Stimulated activated CD8-positive, alpha-beta memory T cell treated with anti-CD3 and anti-CD28 coated beads, Interleukin-15, amount 100 ng/mL, for 4 hours (primary cell): ENCODE measurements at regions not wholly inside any gene's neighbourhood (a gene's known extent, or its start where the extent isn't known, plus 50 kb on each side); places are given as distances from the start of the nearest gene placed in this dataset.

Experiments used
- DNase-seq, 2 donors: peaks; one replicate each; pipeline ENCODE4 v3.0.0-alpha.2; 2020; ENCODE audit warnings: low read depth in 2 of 2

DNA sequence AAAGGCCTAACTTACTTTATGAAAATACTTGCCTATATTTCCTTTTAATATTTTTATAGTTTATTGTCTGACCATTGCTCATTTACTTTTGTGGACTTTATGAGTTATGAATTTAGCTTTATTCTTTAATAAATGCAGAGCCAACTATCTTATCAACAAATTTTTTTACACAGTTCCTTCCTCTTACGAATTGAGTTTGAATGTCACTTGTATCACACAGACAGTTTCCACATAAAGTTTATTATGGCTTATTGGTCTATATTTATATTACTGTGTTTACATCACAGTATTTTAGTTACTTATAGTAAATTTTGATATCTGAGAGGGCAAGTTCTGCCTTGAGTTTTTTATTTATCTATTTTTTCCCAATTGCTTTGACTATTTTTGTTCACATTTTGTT lies 450.6 kb downstream of the C4orf33 start:
- no peak for DNase-seq

DNA sequence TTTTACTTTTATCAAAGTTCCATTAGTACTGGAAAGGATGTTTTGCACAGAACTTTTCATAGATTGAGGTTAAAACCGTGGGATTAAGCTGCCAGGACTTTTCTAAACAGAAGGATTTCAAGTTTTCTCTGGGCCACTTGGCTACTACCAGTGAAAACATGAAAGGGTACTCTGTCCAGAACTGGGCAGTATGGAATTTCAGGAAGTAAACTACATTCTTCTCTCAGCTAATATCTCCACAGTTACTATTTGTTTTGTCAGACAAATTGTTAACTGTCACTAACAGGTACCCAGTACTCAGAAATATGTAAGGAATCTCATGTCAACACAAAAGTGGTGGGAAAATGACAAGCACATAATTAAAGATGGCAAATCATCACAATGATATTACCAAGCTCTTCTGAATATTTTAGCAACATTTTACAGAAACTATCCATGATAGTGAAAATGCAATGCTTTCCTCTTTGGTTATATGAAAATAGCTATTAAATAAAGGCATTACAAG lies 454.4 kb downstream of the C4orf33 start:
- no peak for DNase-seq

DNA sequence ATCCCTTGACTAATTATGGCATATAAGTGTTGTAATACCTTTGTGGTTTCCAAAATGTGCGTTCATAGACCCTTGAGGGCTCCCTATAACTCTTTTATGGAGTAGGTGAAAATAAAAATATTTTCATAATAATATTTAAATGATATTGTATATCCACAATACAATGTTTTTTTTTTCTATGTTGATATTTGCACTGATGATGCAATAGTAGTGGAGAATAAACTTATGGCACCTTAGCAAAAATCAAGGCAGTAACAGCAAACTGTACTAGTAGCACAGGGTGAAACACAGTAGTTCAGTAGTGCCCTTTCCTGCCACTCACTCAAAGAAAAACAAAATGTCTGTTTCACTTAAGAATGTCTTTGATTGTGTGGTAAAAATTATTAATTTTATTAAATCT lies 465.3 kb downstream of the C4orf33 start:
- no peak for DNase-seq

DNA sequence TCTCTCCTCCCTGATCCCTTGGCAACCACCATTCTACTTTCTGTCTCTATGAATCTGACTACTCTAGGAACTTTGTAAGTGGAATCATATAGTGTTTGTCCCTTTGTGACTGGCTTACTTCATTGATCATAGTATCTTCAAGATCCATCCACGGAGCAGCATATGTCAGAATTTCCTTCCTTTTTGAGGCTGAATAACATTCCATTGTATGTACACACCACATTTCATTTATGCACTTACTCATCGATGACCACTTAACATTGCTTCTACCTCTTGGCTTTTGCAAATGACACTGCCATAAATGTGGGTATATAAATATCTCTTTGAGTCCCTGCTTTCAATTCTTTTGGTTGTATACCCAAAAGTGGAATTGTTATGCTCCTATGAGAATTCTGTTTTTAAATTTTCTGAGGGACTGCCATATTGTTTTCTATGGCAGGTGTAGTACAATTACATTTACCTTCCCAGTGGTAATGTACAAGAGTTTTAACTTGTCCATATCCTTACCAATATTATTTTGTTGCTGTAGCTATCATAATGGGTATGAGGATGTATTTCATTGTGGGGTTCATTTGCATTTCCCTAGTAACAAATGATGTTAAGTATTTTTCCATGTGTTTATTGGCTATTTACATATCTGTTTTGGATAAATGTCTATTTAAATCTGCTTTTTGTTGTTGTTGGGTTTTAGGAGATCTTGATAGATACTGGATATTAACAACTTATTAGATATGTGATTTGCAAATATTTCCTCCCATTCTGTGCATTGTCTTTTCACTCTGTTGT lies 466.1 kb downstream of the C4orf33 start:
- no peak for DNase-seq

DNA sequence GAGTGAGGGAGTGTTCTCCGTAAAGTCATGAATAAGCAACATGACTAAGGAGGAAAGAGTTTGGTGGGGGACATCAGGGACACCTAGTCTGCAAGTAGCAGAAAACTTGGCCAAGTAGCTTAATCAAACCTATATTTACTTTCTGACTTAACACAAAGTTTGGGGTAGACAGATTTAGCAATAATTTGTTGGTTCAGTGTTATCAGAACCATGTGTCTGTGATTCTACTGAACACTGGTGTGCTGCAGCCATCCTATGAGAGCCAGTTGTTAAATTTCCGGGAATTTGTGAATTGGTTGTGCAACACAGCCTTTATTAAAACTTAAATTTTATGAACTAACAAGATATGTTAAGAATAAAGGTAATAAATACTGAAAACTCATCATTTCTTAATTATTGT lies 469.3 kb downstream of the C4orf33 start:
- no peak for DNase-seq

DNA sequence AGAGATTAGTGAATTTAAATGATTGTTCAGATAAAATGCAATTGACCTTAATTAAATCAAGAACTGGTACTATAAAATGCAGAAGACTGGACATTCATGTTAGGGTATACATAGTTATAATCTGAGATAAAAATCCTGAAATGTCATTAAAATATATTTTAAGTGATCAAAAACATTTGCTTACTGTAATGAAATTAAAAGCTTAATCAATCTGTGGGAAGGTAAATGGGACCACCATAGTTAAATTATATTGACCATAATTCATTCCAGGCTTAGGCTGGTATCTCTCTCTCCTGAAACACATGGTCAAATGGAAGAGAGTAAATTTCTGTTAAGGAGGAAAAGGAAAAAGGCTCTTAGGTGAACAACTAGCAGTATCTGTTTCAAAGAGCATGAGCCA lies 474.4 kb downstream of the C4orf33 start:
- DNase-seq: no peak

DNA sequence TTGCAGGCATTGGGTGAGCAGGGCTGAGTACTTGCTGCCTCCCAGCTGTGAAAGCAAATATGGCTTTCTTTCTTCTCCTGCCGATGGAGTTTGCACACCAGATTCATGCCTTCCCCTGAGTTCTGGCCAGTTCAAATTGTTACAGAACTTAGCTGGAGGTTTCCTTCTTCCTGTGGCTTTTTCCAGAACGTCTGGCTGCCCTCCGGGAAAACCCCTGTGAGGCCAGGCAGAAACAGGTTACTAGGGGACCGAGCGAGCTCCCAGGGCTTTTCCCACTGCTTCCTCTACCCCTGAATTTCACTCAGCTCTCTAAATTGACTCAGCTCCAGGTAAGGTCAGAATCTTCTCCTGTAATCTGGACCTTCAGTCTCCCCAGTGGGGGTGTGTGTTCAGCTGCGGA lies 482.4 kb downstream of the C4orf33 start:
- no peak for DNase-seq

DNA sequence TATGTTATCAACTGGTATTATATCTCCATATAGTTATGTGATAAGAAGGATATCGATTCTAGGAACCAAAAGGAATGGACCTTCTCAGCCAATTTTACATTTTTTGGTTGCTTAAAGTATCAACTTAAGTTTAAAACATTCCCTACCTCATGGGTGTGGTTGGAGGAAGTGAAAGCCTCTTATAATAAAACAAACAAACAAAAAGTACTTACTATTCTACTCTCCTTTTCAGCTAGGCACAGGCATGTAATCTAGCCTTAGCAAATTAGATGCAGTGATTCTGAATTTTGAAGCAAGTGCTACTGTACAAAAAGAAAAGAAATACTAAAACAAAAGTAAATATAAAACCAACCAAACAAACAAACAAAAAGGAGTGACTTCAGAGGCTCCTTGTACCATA lies 485.4 kb downstream of the C4orf33 start:
- DNase-seq: no peak

DNA sequence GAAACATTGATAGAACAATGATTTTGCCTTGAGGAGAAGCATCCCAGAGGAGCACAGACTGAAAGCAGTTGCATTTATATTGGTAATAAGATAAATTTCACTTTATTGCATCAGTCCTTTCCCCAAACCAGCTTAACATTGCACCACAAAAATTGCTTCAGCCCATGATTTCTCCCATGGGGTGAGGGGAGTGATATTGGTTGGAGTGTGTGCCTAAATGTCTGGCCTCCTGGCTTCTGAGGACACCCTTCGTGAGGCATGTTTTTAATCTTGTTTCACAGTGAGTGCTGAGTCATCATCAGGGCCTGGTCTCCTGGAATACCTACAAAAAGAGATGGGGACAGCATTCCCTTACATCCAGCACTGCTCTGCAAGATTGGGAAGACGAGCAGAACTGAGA lies 487.9 kb downstream of the C4orf33 start:
- DNase-seq: no peak

DNA sequence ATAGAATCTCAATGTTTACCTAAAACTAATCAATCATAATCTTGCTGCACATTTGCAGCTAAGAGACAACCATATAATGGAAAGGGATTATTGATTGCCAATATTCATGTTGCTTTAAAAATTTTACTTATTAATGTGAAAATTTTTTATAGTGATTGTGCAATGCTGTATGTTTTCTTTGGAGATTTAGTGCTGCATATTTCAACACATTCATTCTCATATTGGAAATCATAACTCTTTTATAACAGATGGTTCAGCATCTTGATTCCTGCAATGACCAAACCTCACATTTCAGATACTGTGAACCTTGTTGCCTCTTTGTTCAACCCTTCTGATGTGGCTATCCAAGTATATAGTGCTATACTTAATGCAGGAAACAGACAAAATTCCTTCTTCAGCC lies 502.6 kb downstream of the C4orf33 start:
- DNase-seq: no peak

DNA sequence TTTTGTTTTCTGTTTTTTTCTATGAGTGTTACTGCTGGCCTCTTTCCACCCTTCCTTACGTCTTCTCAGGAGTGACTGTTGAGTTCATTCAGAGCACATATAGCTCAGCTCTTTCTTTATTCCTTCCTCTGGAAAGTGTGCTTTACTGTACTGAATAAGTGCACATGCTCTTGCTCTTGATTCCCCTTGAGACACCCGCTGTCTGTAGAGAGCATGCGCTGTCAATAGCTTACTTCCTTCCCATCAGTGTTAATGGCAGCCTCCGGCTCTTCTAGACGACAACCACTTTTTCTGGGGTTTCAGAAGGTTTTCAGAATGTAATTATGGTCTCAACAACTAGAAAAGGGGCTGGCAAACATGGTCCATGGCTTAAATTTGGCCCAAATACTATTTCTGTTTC lies 504.9 kb downstream of the C4orf33 start:
- no peak for DNase-seq

DNA sequence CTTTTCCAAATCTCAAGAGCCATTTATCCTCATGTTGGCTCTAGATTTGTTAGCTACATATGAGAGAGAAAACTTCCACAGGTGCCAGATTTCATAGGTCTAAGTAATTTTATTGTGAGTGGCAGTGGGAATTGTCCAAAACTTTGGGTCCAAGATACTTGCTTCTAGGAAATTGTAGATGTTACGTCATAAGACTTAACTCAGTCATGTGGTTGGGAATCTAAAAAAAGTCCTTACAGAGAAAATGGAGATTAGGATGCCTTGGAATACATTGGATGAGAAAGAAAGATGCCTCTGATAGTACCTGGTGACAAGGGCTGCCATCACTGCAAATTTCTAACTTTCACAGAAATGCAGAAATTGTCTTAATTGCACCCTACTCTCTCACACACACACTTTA lies 506.5 kb downstream of the C4orf33 start:
- no peak for DNase-seq

DNA sequence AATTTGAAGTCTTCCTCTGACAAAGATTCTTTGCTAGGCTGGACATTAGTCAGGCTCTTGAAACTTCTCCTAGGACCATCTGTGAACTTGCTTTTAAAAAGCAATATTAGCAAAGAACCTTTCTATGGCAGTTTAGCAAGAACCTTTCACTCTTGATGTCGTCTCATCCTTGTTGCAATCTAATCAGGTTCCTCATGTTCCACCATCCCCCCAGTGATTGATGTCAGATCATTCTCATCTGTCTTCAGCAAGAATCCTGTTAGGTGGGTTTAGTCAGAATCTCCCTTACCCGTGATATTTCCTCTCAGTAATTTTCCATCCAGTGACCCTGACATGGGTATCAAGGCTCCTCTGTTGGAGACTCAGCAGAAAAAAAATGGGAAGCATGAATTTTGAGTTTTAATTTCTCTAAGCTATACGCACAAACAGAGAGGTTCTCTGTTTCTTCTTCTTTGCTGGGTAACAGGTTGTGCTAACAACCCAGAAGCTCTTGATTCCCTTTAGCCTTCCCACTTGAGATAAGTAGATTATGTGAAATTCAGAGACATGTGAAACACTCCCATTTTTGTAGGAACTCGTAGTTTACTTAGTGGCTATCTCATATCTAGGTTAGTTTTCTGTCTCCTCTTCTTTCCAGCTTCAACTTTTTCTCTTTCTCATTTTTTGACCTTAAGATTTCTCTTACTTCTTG lies 507.4 kb downstream of the C4orf33 start:
- no peak for DNase-seq

DNA sequence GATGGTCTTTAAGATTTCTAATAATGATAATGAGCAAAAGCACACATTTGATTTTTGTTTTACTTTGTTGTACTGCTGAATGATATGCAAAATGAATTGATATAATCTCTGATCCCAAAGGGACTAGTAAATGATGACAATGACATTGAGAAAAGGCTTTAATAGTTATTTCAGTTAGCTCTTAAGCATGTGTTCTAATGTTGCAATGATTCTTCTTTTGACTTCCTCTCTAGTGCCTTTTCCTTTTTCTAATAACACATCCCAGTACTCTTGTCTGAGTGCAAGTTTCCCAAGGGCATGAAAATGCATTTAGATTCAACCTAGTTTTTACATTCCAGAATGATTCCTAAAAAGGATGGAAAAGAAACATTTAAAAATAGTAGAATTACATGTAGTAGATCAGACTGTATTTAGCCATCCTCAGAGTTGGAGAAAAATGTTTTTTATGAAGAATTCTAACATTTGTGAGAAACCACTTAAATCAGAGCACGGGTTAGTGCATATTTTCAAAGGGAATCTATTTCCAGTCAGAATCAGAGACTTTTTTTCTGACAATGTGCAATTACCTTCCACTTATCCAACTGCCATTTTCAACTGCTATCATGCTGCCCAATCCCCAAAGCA lies 508.8 kb downstream of the C4orf33 start:
- DNase-seq: no peak

DNA sequence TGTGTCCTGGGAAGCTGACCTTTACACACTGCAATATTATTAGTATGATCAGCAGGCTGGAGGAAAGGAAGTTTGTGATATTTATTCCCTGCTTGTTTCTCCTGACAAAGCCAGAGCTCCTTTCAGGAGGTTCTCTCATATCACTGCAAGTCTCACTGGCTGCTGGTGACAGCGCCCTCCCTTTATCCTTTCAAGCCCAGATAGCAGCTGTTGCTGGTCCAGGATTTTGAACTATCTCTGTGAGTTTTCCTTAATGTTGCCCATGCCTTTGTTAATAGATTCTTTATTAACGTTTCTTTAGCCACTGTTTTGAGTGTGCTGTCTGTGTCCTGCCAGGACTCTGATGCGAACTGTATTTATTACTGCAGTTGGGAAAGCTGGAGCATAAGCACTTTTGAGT lies 518.7 kb downstream of the C4orf33 start:
- no peak for DNase-seq

DNA sequence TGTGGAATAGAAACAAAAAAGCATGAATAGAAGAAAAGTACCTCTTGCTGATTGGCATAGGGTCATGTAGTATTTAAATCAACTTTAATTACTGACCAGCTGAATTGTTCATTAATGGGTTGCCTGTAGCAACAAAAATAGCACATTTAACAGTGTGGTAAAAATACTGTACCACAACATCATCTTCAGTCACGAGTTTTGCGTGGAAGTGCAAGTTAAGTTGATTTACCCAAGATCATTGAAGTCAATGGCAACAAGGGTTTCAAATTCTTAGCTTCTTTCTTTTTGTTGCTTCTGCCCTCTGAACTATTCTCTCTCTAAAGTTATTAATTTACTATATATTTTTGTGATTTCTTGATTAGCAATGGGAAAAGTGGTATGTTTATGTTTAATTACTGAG lies 526.6 kb downstream of the C4orf33 start:
- DNase-seq: no peak

DNA sequence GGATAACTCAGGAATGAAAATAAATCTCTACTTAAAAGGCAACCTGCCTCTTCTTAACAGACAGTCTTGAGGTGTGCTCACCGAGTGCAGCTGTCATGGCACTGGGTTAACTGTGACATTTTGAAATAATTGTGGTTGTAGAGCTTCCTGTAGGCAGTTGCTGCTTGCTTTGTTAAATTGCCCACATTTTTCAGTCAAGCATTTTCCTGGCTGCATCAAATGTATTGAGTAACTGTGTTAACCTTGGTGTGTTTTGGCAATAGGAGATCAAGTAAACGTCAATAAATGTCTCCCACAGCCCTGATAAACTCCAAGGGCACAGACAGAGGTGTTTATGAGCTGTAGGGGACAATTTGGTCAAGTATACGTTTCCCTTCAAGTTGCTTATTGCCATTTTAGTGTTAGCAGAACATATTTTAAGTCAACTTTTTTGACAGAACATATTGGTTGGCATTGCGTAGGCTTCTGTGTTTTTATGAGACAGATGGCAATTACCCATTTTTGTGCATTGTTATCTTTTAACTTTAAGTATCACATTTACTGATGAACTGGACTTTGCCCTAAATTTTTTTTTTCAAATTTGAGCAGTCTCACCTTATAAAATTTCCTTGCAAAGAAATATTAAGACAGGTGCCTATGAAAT lies 527.4 kb downstream of the C4orf33 start:
- no peak for DNase-seq

DNA sequence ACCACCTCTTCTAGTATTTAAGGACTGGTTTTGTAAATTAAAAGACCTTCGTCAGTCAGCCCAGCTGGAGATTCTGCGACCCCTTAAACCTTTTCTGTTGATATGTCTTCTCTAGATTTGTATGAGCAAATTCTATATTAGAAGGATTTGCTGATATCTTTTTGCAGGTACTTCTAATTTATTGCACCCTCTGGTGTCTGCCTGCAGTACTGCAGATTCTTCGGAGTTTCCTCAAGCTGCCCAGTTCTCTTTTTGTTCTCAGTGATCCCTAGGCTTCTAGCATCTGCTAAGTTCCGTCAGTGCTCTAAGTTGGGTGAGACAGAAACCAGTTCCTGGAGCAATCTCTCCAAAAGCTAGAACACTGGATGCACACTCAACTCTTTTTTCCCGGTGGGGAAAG lies 545.2 kb downstream of the C4orf33 start:
- DNase-seq: no peak

DNA sequence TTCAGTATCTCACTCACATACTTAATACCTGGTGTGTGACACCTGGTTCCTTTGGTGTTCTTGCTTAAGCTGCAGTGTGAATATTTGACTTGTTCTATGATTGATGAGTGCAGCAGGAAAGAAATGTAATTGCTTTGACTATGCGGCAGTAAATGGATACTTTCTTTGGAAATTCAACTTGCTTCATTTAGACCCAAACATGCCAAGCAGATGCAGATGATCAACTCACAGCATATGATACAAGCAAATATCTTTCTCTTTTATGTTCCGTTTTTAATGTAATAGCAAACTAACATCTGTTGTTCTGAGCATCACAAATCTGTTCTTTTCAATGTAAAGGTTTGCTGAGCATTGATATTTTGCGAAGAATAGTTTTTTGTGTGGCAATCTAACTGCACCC lies 549.5 kb downstream of the C4orf33 start:
- no peak for DNase-seq

DNA sequence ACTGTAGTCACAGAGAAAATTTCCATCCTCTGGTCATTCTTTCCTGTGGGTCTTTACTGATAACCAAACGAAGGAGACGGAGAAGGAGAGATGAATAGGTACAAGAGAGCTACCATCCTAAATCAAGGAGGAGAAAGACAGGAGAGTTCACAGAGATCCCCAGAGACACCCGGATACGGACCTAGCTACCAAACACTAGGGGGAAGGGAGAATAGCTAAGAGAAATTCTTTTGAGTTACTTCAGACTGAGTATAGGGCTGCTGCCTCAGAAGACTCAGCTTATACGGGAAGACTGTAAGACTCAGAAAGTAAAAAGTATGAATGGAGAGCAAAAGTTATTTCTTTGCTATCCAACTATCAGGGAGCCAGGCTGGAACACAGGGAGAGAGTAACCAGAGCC lies 572.1 kb downstream of the C4orf33 start:
- no peak for DNase-seq

DNA sequence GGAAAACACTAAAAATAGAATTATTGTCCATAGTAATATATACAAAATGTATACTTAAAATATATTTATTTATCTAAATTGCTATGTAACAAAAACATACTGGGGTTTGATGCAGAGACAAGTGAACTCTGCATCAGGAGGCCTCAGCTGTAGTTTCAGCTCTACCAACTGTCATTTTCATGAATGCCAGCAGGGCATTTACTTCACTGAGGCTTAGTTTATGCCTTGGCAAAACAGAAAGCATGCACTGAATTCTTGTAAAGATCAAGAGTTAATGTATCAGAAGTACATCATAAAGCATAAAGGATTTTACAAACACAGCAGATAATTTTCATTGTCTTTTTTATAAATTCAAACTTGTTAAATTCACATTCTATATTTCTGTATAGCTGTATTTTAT lies 577.0 kb downstream of the C4orf33 start:
- DNase-seq: no peak

DNA sequence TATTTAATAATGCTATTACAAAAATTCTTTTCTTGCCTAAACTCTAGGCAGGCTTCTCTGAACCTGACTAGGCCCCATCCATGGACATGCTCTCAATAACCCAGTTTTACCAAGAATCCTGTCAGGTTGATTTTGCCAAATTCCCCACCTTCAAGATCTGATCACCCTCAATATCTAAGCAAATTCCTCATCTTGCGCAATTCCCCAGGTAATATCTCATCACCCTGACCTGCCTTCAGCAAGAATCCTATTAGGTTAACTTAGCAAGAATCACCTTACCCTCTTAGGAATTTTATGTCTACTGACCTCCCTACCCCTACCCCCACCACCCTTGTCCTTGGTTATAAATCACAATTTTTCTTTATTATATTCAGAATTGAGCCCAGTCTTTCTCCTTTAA lies 579.1 kb downstream of the C4orf33 start:
- DNase-seq: no peak

DNA sequence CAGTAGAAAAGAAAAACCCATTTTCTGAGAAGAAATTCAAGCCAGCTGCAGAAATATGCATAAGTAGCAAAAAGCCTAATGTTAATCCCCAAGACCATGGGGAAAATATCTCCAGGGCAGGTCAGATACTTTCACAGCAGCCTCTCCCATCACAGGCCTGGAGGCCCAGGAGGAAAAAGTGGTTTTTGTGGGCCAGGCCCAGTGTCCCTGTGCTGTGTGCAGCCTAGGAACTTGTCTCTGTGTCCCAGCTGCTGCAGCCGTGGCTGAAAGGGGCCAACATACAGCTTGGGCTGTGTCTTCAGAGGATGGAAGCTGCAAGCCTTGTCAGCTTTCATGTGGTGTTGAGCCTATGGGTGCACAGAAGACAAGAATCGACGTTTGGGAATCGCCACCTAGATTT lies 581.0 kb downstream of the C4orf33 start:
- DNase-seq: no peak
